ENCODE measurements at regions not wholly inside any gene's neighbourhood (a gene's known extent, or its start where the extent isn't known, plus 50 kb on each side); places are given as distances from the start of the nearest gene placed in this dataset.

- no peaks in the 10 kb centered on the region for H3K9me3 ChIP-seq (ENCODE audit: control insufficient read depth, insufficient read depth, low read length)
- H3K27me3 ChIP-seq (ENCODE audit: control insufficient read depth, insufficient read depth, low read length) = no peaks in the 10 kb centered on the region
- no peaks in the 10 kb centered on the region for H3K36me3 ChIP-seq (ENCODE audit: control insufficient read depth, insufficient read depth, low read length)
- H3K4me1 ChIP-seq (ENCODE audit: control insufficient read depth, insufficient read depth, low read length) = no peaks in the 10 kb centered on the region
- no peak overlapping the region for H3K9ac ChIP-seq (ENCODE audit: low read depth, low read length)
- no peak overlapping the region for H3K4me3 ChIP-seq (ENCODE audit: low read depth, low read length)
These were observed 214.3 kb downstream of the DHX35 start for GRCh38 chr20:39176457-39176856.

DNA sequence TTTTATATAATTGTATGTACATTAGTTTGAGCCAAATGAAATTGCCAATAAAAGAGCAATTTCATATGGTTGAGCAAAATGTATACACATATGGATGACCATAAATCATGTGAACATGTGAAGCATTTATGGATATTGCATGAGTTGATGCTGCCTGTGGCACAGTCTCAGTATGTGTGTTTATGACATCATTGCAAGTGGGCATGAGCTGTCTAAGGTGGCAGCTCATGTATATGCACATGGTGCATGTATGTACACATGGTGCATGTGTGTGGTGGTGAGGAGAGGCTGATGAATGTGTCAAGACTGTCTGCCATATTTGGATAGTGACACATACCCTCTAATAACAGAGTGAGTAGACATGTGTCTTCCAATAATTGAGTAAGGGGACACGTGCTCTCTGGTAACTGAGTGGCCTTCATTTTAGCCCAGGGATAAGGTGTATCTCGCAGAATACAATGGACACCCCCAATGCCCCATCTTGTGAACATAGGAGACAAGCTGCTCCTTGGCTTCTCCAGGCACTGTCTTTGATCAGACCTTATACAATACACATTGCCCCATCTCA is 208.8 kb downstream of the DHX35 start:
- Histone ChIP-seq H3K9me3 (ENCODE audit: control insufficient read depth, insufficient read depth, low read length) (no peaks in the 10 kb centered on the region), H3K9ac (ENCODE audit: low read depth, low read length) (no peak overlapping the region), H3K36me3 (ENCODE audit: control insufficient read depth, insufficient read depth, low read length) (no peaks in the 10 kb centered on the region), H3K4me3 (ENCODE audit: low read depth, low read length) (no peak overlapping the region), H3K27me3 (ENCODE audit: control insufficient read depth, insufficient read depth, low read length) (no peaks in the 10 kb centered on the region), H3K4me1 (ENCODE audit: control insufficient read depth, insufficient read depth, low read length) (no peaks in the 10 kb centered on the region)

DNA sequence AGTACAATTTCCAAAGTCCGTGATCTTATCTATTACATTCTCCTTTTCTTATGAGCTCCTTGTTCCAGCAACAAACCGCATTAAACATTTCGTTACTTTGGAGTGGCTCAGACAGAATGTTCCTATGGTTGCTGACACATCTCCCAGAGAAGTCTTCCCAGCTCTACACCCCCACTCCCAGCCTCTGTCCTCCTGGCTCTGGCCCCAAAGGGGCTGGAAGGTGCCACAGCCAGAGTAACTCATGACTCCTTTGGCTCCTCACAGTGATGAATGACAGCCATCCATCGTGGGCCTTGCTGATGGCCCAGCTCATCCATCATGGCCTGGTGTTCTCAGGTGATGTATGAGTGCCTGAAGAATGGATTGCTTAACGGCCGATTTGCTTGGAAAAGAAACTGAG is 203.0 kb downstream of the DHX35 start:
- no peak overlapping the region for H3K4me3 ChIP-seq (ENCODE audit: low read depth, low read length)
- no peaks in the 10 kb centered on the region for H3K9me3 ChIP-seq (ENCODE audit: control insufficient read depth, insufficient read depth, low read length)
- H3K9ac ChIP-seq (ENCODE audit: low read depth, low read length) = no peak overlapping the region
- no peaks in the 10 kb centered on the region for H3K4me1 ChIP-seq (ENCODE audit: control insufficient read depth, insufficient read depth, low read length)
- no peaks in the 10 kb centered on the region for H3K36me3 ChIP-seq (ENCODE audit: control insufficient read depth, insufficient read depth, low read length)
- no peaks in the 10 kb centered on the region for H3K27me3 ChIP-seq (ENCODE audit: control insufficient read depth, insufficient read depth, low read length)

DNA sequence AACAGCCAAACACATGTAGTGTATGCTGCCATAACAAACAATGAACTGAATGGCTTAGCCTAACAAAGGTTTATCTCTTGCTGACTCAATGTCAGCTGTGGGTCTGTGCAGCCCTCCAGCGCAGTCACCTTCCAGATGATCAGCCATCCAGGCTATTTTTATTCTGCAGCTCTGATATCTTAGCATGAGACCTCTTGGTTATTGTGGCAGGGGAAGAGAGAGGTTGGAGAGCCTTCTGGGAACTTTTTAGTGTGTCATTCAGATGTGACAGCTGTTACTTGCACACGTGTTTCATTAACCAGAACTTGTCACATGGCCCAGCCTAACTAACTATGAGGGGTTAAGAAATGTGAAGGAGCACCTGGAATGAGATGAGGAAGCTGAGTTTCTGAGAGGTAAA is 202.5 kb downstream of the DHX35 start:
- no peaks in the 10 kb centered on the region for H3K4me1 ChIP-seq (ENCODE audit: control insufficient read depth, insufficient read depth, low read length)
- no peak overlapping the region for H3K4me3 ChIP-seq (ENCODE audit: low read depth, low read length)
- H3K9me3 ChIP-seq (ENCODE audit: control insufficient read depth, insufficient read depth, low read length) = no peaks in the 10 kb centered on the region
- H3K27me3 ChIP-seq (ENCODE audit: control insufficient read depth, insufficient read depth, low read length) = no peaks in the 10 kb centered on the region
- H3K36me3 ChIP-seq (ENCODE audit: control insufficient read depth, insufficient read depth, low read length) = no peaks in the 10 kb centered on the region
- no peak overlapping the region for H3K9ac ChIP-seq (ENCODE audit: low read depth, low read length)

- H3K4me1 ChIP-seq (ENCODE audit: control insufficient read depth, insufficient read depth, low read length) = no peaks in the 10 kb centered on the region
- no peak overlapping the region for H3K4me3 ChIP-seq (ENCODE audit: low read depth, low read length)
- no peak overlapping the region for H3K9ac ChIP-seq (ENCODE audit: low read depth, low read length)
- H3K36me3 ChIP-seq (ENCODE audit: control insufficient read depth, insufficient read depth, low read length) = no peaks in the 10 kb centered on the region
- no peaks in the 10 kb centered on the region for H3K27me3 ChIP-seq (ENCODE audit: control insufficient read depth, insufficient read depth, low read length)
- H3K9me3 ChIP-seq (ENCODE audit: control insufficient read depth, insufficient read depth, low read length) = no peaks in the 10 kb centered on the region
These were observed 201.8 kb downstream of the DHX35 start for GRCh38 chr20:39163993-39164392.

DNA sequence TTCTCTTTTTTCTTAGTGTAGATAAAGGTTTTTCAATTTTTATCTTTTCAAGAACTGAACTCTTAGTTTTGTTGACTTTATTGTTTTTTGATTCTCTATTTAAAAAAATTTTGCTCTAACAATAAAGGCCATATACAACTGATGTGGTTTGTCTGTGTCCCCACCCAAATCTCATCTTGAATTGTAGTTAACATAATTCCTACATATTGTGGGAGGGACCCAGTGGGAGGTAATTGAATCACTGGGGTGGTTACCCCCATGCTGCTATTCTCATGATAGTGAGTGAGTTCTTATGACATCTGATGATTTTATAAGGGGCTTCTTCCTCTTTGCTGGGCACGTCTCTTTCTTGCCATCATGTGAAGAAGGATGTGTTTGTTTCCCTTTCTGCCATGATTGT is 199.8 kb downstream of the DHX35 start:
- H3K9ac ChIP-seq (ENCODE audit: low read depth, low read length) = no peak overlapping the region
- no peaks in the 10 kb centered on the region for H3K4me1 ChIP-seq (ENCODE audit: control insufficient read depth, insufficient read depth, low read length)
- no peak overlapping the region for H3K4me3 ChIP-seq (ENCODE audit: low read depth, low read length)
- H3K27me3 ChIP-seq (ENCODE audit: control insufficient read depth, insufficient read depth, low read length) = no peaks in the 10 kb centered on the region
- no peaks in the 10 kb centered on the region for H3K9me3 ChIP-seq (ENCODE audit: control insufficient read depth, insufficient read depth, low read length)
- H3K36me3 ChIP-seq (ENCODE audit: control insufficient read depth, insufficient read depth, low read length) = no peaks in the 10 kb centered on the region

DNA sequence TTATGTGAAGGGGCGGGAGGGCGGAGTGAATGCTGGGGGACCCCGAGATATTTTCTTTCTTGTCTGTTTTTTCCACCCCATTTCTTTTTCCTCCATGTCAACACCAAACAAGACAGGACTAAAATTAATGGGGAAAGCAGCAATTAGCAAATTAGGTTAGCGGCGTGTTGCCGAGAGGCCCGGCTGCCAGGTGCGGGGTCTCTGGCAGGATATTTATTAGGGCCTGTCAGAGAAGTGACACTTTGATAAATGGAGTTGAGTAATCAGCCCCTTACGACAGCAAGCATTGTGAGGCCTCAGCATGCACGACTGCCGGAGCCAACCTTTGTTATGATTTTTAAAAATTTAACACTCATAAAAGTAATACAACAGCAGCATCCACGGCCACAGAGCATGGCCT is 193.8 kb downstream of the DHX35 start:
- Histone ChIP-seq H3K36me3 (ENCODE audit: control insufficient read depth, insufficient read depth, low read length) (no peaks in the 10 kb centered on the region), H3K4me1 (ENCODE audit: control insufficient read depth, insufficient read depth, low read length) (no peaks in the 10 kb centered on the region), H3K27me3 (ENCODE audit: control insufficient read depth, insufficient read depth, low read length) (no peaks in the 10 kb centered on the region), H3K4me3 (ENCODE audit: low read depth, low read length) (no peak overlapping the region), H3K9ac (ENCODE audit: low read depth, low read length) (no peak overlapping the region), H3K9me3 (ENCODE audit: control insufficient read depth, insufficient read depth, low read length) (no peaks in the 10 kb centered on the region)

DNA sequence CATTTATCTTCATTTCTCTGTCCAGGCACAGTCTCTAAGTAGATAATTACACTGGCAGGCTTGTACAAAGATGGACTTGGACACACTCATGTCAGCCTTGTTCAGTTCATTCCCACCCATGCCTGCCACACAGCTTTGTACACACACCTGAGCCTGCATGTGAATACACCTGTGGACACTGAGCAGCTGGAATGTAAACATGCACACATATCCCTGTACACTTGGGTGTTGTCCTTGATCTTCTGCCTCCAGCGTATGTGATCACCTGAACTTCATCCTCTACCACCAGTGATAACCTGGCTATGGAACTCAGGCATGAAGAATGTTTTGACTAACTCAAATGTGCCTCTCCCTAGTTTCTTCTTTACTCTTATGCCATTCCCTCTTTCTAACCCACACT is 190.6 kb downstream of the DHX35 start:
- no peaks in the 10 kb centered on the region for H3K36me3 ChIP-seq (ENCODE audit: control insufficient read depth, insufficient read depth, low read length)
- no peak overlapping the region for H3K4me3 ChIP-seq (ENCODE audit: low read depth, low read length)
- H3K9me3 ChIP-seq (ENCODE audit: control insufficient read depth, insufficient read depth, low read length) = no peaks in the 10 kb centered on the region
- no peaks in the 10 kb centered on the region for H3K27me3 ChIP-seq (ENCODE audit: control insufficient read depth, insufficient read depth, low read length)
- H3K4me1 ChIP-seq (ENCODE audit: control insufficient read depth, insufficient read depth, low read length) = no peaks in the 10 kb centered on the region
- H3K9ac ChIP-seq (ENCODE audit: low read depth, low read length) = no peak overlapping the region

DNA sequence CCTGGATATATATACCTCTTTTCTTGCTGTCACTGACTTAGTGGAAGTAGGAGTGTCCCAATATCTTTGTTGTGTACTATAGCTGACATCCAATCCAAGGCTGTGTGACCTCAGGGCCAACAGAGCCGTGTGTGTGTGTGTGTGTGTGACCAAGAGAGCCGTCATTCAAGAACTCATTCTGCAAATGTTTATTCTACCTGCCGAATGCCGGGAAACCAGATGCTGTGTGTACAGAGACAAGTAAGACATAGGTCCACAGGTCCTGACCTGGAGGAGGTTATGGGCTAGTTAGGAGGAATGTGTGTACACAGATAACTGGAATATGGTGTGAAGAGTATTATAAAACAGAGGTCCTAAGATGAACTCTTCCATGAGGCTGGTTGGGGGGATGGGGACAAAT is 190.0 kb downstream of the DHX35 start:
- Histone ChIP-seq H3K4me1 (ENCODE audit: control insufficient read depth, insufficient read depth, low read length) (no peaks in the 10 kb centered on the region), H3K4me3 (ENCODE audit: low read depth, low read length) (no peak overlapping the region), H3K9me3 (ENCODE audit: control insufficient read depth, insufficient read depth, low read length) (no peaks in the 10 kb centered on the region), H3K36me3 (ENCODE audit: control insufficient read depth, insufficient read depth, low read length) (no peaks in the 10 kb centered on the region), H3K27me3 (ENCODE audit: control insufficient read depth, insufficient read depth, low read length) (no peaks in the 10 kb centered on the region), H3K9ac (ENCODE audit: low read depth, low read length) (no peak overlapping the region)

- H3K9me3 ChIP-seq (ENCODE audit: control insufficient read depth, insufficient read depth, low read length) = no peaks in the 10 kb centered on the region
- no peaks in the 10 kb centered on the region for H3K36me3 ChIP-seq (ENCODE audit: control insufficient read depth, insufficient read depth, low read length)
- H3K27me3 ChIP-seq (ENCODE audit: control insufficient read depth, insufficient read depth, low read length) = no peaks in the 10 kb centered on the region
- H3K4me1 ChIP-seq (ENCODE audit: control insufficient read depth, insufficient read depth, low read length) = peaks cover 6% of the 10 kb centered on the region
- H3K9ac ChIP-seq (ENCODE audit: low read depth, low read length) = no peak overlapping the region
- H3K4me3 ChIP-seq (ENCODE audit: low read depth, low read length) = no peak overlapping the region
These were observed 188.4 kb downstream of the DHX35 start for GRCh38 chr20:39150501-39150900.

DNA sequence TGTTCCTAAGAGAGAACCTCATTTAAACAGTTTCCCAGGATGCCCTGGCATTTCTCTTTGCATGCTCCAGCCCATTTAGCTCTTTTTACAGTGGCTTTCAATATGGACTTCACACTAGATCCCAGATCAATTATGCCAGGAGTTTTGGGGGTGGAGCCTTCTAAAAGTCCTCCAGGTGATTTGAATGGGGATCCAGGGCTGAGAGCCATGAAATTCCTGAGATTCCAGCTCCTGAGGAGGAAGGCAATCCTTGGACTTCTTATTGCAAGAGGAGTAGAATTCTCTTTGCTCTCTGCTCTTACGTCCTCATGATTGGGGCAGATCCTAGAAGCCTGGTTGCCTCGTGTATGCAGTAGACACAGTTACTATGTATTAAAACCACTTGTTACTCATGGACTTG is 184.2 kb downstream of the DHX35 start:
- Histone ChIP-seq H3K4me1 (ENCODE audit: control insufficient read depth, insufficient read depth, low read length) (peaks cover 6% of the 10 kb centered on the region), H3K36me3 (ENCODE audit: control insufficient read depth, insufficient read depth, low read length) (no peaks in the 10 kb centered on the region), H3K27me3 (ENCODE audit: control insufficient read depth, insufficient read depth, low read length) (no peaks in the 10 kb centered on the region), H3K9ac (ENCODE audit: low read depth, low read length) (no peak overlapping the region), H3K4me3 (ENCODE audit: low read depth, low read length) (no peak overlapping the region), H3K9me3 (ENCODE audit: control insufficient read depth, insufficient read depth, low read length) (no peaks in the 10 kb centered on the region)

DNA sequence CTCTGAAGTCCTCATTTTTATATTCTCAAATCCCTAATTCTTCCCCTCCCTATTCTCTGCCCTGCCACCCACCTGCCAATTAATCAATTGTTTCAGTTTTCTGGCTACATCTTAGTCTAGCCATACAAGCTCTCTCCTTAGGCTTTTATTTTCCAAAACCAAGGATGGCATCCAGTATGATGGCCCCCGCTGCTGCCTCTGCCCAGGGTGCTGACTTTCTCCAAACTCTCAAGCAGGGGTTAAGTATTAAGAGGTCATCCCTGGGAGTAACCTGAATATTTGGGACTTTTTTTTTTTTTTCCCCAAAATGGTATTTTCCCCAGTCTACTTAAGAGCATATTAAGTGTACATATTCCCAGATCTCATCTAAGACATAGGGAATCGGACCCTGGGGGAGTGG is 183.8 kb downstream of the DHX35 start:
- H3K36me3 ChIP-seq (ENCODE audit: control insufficient read depth, insufficient read depth, low read length) = no peaks in the 10 kb centered on the region
- no peak overlapping the region for H3K9ac ChIP-seq (ENCODE audit: low read depth, low read length)
- H3K27me3 ChIP-seq (ENCODE audit: control insufficient read depth, insufficient read depth, low read length) = no peaks in the 10 kb centered on the region
- H3K4me3 ChIP-seq (ENCODE audit: low read depth, low read length) = no peak overlapping the region
- peaks cover 6% of the 10 kb centered on the region for H3K4me1 ChIP-seq (ENCODE audit: control insufficient read depth, insufficient read depth, low read length)
- H3K9me3 ChIP-seq (ENCODE audit: control insufficient read depth, insufficient read depth, low read length) = no peaks in the 10 kb centered on the region

GRCh38 chr20:39144757-39145156 is 182.6 kb downstream of the DHX35 start:
- H3K9ac ChIP-seq (ENCODE audit: low read depth, low read length) = no peak overlapping the region
- no peaks in the 10 kb centered on the region for H3K27me3 ChIP-seq (ENCODE audit: control insufficient read depth, insufficient read depth, low read length)
- H3K36me3 ChIP-seq (ENCODE audit: control insufficient read depth, insufficient read depth, low read length) = no peaks in the 10 kb centered on the region
- no peaks in the 10 kb centered on the region for H3K9me3 ChIP-seq (ENCODE audit: control insufficient read depth, insufficient read depth, low read length)
- H3K4me1 ChIP-seq (ENCODE audit: control insufficient read depth, insufficient read depth, low read length) = peaks cover 6% of the 10 kb centered on the region
- H3K4me3 ChIP-seq (ENCODE audit: low read depth, low read length) = no peak overlapping the region
